Tibial artery (tissue), 4 donors: ENCODE measurements at regions not wholly inside any gene's neighbourhood (a gene's known extent, or its start where the extent isn't known, plus 50 kb on each side); places are given as distances from the start of the nearest gene placed in this dataset.
A peak's percentile ranks its signal among the peaks of the same experiment; 100 is the strongest.

Experiments used
- DNase-seq, 2 donors: peaks; one replicate each; pipeline ENCODE4 v3.0.0-alpha.2; 2019
- H3K27ac ChIP-seq, 2 donors: fragments of 200-600 bp; sonication (generic) in 1 of 2; 1 replicate in 1 of 2; 2 replicates in 1 of 2; pipeline ENCODE4 v1.5.1; 2018 to 2019; ENCODE audit warnings: mild to moderate bottlenecking in 1 of 2
- H3K27me3 ChIP-seq, 2 donors: fragments of 200-600 bp; sonication (generic) in 1 of 2; one replicate each; pipeline versions ENCODE4 v1.5.1 to v1.6.0; 2016 to 2019
- H3K36me3 ChIP-seq, 3 donors: fragments of 200-600 bp; sonication (generic) in 2 of 3; one replicate each; pipeline ENCODE4 v1.5.1; 2016 to 2019; ENCODE audit warnings: mild to moderate bottlenecking in 2 of 3
- H3K4me1 ChIP-seq, 4 donors: fragments of 200-600 bp; sonication (generic) in 2 of 4; 1 replicate in 3 of 4; 2 replicates in 1 of 4; pipeline ENCODE4 v1.5.1; 2016 to 2019
- H3K4me3 ChIP-seq, 2 donors: fragments of 200-600 bp; sonication (generic) in 1 of 2; 1 replicate in 1 of 2; 2 replicates in 1 of 2; pipeline ENCODE4 v1.5.1; 2018 to 2019; ENCODE audit warnings: mild to moderate bottlenecking in 2 of 2
- H3K9me3 ChIP-seq, 3 donors: fragments of 200-600 bp; sonication (generic) in 1 of 3; one replicate each; pipeline ENCODE4 v1.5.1; 2016 to 2019
- intact Hi-C: fragments of 100-400 bp; cut with DNase I; formaldehyde crosslinking; loops from one replicate; pipeline ENCODE4 v1.15.0; 2023; ENCODE audit warnings: low total_unique reads
- TF ChIP-seq, protein P1 (sequence below), 2 experiments: fragments of 200-600 bp in 1 of 2; fragments of 450-650 bp in 1 of 2; IDR thresholded peaks; one replicate each; pipeline ENCODE4 v1.5.1; 2017 to 2019; ENCODE audit warnings: antibody characterized with exemption in 2 of 2, mild to moderate bottlenecking in 1 of 2, moderate library complexity in 1 of 2

DNA sequence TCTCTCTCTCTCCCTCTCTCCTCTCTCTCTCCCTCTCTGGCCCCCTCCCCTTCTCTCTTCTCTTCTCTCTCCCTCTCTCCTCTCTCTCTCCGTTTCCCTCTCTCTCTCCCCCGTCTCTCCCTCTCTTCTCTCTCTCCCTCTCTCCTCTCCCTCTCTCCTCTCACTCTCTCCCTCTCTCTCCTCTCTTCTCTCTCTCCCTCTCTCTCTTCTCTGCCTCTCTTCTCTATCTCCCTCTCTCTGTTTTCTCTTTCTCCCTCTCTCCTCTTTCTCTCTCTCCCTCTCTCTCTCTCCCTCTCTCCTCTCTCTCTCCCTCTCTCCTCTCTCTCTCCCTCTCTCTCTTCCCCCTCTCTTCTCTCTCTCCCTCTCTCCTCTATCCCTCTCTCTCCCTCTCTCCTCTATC lies 98.3 kb upstream of the FGF3 start:
- no peak overlapping the region for H3K4me3 ChIP-seq
- H3K4me1 ChIP-seq = peaks cover 7 to 62% (median 46%) of the 10 kb centered on the region in 4 donors
- DNase-seq = no peak
- TF ChIP-seq, protein P1, sequence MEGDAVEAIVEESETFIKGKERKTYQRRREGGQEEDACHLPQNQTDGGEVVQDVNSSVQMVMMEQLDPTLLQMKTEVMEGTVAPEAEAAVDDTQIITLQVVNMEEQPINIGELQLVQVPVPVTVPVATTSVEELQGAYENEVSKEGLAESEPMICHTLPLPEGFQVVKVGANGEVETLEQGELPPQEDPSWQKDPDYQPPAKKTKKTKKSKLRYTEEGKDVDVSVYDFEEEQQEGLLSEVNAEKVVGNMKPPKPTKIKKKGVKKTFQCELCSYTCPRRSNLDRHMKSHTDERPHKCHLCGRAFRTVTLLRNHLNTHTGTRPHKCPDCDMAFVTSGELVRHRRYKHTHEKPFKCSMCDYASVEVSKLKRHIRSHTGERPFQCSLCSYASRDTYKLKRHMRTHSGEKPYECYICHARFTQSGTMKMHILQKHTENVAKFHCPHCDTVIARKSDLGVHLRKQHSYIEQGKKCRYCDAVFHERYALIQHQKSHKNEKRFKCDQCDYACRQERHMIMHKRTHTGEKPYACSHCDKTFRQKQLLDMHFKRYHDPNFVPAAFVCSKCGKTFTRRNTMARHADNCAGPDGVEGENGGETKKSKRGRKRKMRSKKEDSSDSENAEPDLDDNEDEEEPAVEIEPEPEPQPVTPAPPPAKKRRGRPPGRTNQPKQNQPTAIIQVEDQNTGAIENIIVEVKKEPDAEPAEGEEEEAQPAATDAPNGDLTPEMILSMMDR (IDR thresholded peaks at IDR 0.05) = peak in 1 of 2 experiments; percentile 39
- peak overlapping the region; percentile 91 to 92 for H3K27ac ChIP-seq
- H3K9me3 ChIP-seq = no peaks in the 10 kb centered on the region
- intact Hi-C loops = loop anchor here (2.0 to 5.0 kb wide), 2 partner anchors 160 to 209 kb away; partner anchors contain the start of gene ANO1
- no peaks in the 10 kb centered on the region for H3K36me3 ChIP-seq
- no peaks in the 10 kb centered on the region for H3K27me3 ChIP-seq

DNA sequence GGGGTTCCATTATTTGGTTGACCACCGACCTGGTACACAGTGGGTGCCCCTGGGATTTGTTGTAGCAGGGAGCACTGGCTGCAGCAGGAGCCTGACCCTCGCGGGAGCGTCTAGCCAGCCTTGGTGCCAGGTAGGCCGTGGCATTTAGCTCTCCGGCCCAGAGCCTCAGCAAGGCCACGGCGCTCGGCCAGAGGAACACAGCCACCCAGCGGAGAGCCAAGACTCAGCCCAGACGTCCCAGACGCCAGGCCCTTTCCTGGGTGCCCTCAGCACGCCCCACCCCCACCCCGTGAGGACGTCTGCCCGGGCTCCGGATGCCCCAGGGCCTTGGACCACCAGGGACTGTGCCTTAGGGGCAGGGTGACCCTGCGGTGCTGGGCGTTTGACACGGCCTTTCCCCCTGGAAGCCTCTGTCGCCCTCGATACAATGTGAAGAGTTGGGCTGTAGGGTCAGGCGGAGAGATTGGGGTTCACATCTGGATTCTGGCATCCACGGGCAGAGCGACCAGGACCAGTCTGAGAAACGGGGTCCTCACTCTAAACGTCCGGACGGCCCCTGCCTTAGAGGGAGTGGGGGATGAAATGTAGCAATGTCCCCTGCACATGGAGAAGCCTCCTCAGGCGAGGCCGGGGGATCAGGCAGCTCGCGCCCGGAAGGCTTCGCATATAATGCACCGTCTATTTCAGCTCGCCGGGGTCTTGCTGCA lies 99.2 kb upstream of the FGF3 start:
- Histone ChIP-seq H3K9me3 (no peaks in the 10 kb centered on the region), H3K4me3 (peak overlapping the region in 1 of 2 donors; percentile 26), H3K27me3 (no peaks in the 10 kb centered on the region), H3K27ac (peak overlapping the region; percentile 91 to 92), H3K4me1 (peaks cover 7 to 58% (median 45%) of the 10 kb centered on the region in 4 donors), H3K36me3 (no peaks in the 10 kb centered on the region)
- intact Hi-C loops = loop anchor here (5.0 kb wide), 1 partner anchor 159 kb away; the partner anchor contains the start of gene ANO1
- peak; percentile 43 to 90 for DNase-seq
- TF ChIP-seq, protein P1 (IDR thresholded peaks at IDR 0.05) = no peak

- Histone ChIP-seq H3K4me1 (peaks cover 7 to 53% (median 45%) of the 10 kb centered on the region in 4 donors), H3K4me3 (peak overlapping the region in 1 of 2 donors; percentile 26), H3K27ac (peak overlapping the region; percentile 91 to 92), H3K36me3 (no peaks in the 10 kb centered on the region), H3K9me3 (no peaks in the 10 kb centered on the region), H3K27me3 (no peaks in the 10 kb centered on the region)
- DNase-seq = peak; percentile 63 to 87
- intact Hi-C loops = loop anchor here (5.0 kb wide), 1 partner anchor 158 kb away; the partner anchor contains the start of gene ANO1
- TF ChIP-seq, protein P1 (IDR thresholded peaks at IDR 0.05) = peak; percentile 94
These were observed 99.9 kb upstream of the FGF3 start for GRCh38 chr11:69918938-69919650.

DNA sequence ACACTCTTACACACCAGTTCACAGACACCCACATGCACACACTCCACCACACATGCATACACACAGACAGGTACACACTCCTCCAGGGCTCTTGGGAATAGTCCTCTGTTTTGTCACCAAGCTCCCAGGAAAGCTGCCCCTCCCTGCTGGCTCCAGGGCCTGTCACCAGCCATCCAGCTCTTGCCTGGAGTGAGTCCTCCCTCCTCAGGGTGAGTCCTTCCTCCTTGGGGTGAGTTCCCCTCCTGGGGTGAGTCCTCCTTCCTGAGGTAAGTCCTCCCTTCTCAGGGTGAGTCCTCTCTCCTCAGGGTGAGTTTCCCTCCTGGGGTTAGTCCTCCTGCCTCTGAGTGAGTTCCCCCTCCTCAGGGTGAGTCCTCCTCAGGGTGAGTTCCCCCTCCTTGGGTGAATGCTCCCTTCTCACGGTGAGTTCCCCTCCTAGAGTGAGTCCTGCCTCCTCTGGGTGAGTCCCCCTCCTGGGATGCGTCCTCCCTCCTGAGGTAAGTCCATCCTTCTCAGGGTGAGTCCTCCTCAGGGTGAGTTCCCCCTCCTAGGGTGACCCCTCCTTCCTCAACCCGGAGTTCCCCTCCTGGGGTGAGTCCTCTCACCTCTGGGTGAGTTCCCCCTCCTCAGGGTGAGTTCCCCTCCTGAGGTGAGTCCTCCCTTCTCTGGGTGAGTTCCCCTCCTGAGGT lies 100.6 kb upstream of the FGF3 start:
- no peaks in the 10 kb centered on the region for H3K27me3 ChIP-seq
- peak; percentile 13 to 56 for DNase-seq
- peak overlapping the region; percentile 91 to 92 for H3K27ac ChIP-seq
- intact Hi-C loops = loop anchor here (5.0 kb wide), 1 partner anchor 157 kb away; the partner anchor contains the start of gene ANO1
- peaks cover 7 to 46% (median 38%) of the 10 kb centered on the region in 4 donors for H3K4me1 ChIP-seq
- H3K4me3 ChIP-seq = no peak overlapping the region
- no peaks in the 10 kb centered on the region for H3K9me3 ChIP-seq
- TF ChIP-seq, protein P1 (IDR thresholded peaks at IDR 0.05) = no peak
- H3K36me3 ChIP-seq = no peaks in the 10 kb centered on the region

DNA sequence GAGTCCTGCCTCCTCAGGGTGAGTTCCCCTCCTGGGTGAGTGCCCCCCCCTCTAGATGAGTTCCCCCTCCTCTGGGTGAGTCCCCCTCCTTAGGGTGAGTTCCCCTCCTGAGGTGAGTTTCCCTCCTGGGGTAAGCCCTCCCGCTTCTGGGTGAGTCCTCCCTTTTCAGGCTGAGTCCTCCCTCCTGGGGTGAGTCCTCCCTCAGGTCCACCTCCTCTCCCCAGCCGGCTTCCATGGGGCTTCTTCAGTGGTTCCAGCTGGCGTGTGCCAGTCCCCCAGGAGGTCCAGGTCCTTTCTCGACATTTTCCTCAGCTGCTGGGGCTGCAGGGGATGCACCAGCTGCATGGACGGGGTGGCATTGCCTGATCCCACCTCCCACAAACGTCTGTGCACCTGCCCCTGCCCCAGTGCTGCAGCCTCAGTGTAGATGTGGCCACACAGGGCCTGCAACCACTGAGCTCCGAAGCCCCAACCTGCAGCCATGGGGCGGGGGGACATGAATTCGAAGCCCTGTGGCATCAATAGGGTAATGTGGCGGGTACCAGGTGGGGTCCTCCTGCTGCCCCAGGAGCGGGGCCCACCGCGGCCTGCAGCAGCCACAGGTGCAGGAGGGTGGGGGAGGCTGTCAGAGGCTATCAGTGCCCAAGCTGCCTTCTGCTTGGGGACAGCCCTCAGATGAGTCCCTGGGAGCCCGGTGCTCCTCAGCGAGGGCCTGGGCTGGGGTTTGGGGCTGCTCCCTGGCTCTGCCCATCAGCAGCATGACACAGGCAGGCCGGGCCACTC lies 101.3 kb upstream of the FGF3 start:
- Histone ChIP-seq H3K9me3 (no peaks in the 10 kb centered on the region), H3K4me3 (no peak overlapping the region), H3K36me3 (no peaks in the 10 kb centered on the region), H3K27ac (peak overlapping the region in 1 of 2 donors; percentile 91), H3K4me1 (peaks cover 7 to 41% (median 32%) of the 10 kb centered on the region in 4 donors), H3K27me3 (no peaks in the 10 kb centered on the region)
- intact Hi-C loops = no loop called here
- DNase-seq = peak; percentile 13 to 59
- TF ChIP-seq, protein P1 (IDR thresholded peaks at IDR 0.05) = no peak
